HL-60 (cell line): ENCODE measurements at regions not wholly inside any gene's neighbourhood (a gene's known extent, or its start where the extent isn't known, plus 50 kb on each side); places are given as distances from the start of the nearest gene placed in this dataset.

Source experiments
- GABPA ChIP-seq: IDR thresholded peaks from 2 replicates; pipeline ENCODE4 v1.6.1; 2012; ENCODE audit warnings: low read depth
- POLR2AphosphoS5 ChIP-seq: IDR thresholded peaks from 2 replicates; pipeline ENCODE4 v1.6.1; 2012; ENCODE audit warnings: low read depth
- REST ChIP-seq: IDR thresholded peaks from 2 replicates; pipeline ENCODE4 v1.6.1; 2012; ENCODE audit warnings: low read depth; ENCODE audit not compliant: insufficient replicate concordance
- SPI1 ChIP-seq: IDR thresholded peaks from 2 replicates; pipeline ENCODE4 v1.6.1; 2012; ENCODE audit warnings: low read depth, mild to moderate bottlenecking, borderline replicate concordance
- TF ChIP-seq, protein P1 (sequence below): IDR thresholded peaks from one replicate; pipeline ENCODE4 v1.5.1; 2011; ENCODE audit warnings: low read length, control low read depth, inconsistent platforms; ENCODE audit not compliant: insufficient read depth

DNA sequence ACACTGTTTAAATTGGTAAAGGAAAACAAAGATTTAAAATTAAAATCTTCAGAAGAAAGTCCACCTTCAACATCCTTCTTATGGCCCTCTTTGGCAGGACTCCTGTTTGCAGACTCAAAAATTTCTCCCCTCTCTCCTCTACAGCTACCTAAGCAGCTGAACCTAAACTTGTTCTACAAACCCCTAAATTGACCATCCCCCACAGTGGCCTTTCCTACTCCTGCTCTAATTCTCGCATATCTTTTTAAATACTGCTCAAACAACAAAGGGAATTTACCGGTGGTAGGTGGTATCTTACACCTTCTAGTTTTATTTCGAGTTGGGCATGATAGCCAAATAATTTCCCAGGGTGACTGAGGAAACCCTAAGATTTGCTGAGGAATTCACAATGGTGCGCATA is 53.5 kb upstream of the PDC start:
- TF ChIP-seq, protein P1, sequence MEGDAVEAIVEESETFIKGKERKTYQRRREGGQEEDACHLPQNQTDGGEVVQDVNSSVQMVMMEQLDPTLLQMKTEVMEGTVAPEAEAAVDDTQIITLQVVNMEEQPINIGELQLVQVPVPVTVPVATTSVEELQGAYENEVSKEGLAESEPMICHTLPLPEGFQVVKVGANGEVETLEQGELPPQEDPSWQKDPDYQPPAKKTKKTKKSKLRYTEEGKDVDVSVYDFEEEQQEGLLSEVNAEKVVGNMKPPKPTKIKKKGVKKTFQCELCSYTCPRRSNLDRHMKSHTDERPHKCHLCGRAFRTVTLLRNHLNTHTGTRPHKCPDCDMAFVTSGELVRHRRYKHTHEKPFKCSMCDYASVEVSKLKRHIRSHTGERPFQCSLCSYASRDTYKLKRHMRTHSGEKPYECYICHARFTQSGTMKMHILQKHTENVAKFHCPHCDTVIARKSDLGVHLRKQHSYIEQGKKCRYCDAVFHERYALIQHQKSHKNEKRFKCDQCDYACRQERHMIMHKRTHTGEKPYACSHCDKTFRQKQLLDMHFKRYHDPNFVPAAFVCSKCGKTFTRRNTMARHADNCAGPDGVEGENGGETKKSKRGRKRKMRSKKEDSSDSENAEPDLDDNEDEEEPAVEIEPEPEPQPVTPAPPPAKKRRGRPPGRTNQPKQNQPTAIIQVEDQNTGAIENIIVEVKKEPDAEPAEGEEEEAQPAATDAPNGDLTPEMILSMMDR, result no peak
- TF ChIP-seq GABPA (no peak), POLR2AphosphoS5 (no peak), REST (no peak), SPI1 (no peak)
